AG09309 (cell line): ENCODE measurements at regions not wholly inside any gene's neighbourhood (a gene's known extent, or its start where the extent isn't known, plus 50 kb on each side); places are given as distances from the start of the nearest gene placed in this dataset.

ENCODE experiments used
- DNase-seq: peaks from one replicate; pipeline ENCODE4 v3.0.0-alpha.2; 2010; ENCODE audit warnings: low read depth
- H3K4me3 ChIP-seq: 2 replicates; pipeline ENCODE4 v1.5.1; 2011; ENCODE audit warnings: mild to moderate bottlenecking, low read depth, low read length, moderate library complexity; ENCODE audit not compliant: control insufficient read depth
- CTCF ChIP-seq: IDR thresholded peaks from 2 replicates; pipeline ENCODE4 v1.5.1; 2011; ENCODE audit warnings: mild to moderate bottlenecking, low read depth, low read length, inconsistent platforms; ENCODE audit not compliant: insufficient read depth, control insufficient read depth; ENCODE audit errors: missing control alignments

GRCh38 chr15:48032911-48033310 is 87.9 kb upstream of the SLC24A5 start:
- H3K4me3 ChIP-seq = no peak overlapping the region
- DNase-seq = no peak
- TF ChIP-seq CTCF = no peak

- H3K4me3 ChIP-seq = no peak overlapping the region
- TF ChIP-seq CTCF = no peak
- no peak for DNase-seq
Measured at GRCh38 chr15:48038221-48038620, 82.6 kb upstream of the SLC24A5 start.

GRCh38 chr15:48040166-48040817 is 80.5 kb upstream of the SLC24A5 start:
- peak; percentile 4 for DNase-seq
- H3K4me3 ChIP-seq = no peak overlapping the region
- TF ChIP-seq CTCF = no peak

- no peak for TF ChIP-seq CTCF
- DNase-seq = no peak
- no peak overlapping the region for H3K4me3 ChIP-seq
Measured at GRCh38 chr15:48041454-48041853, 79.3 kb upstream of the SLC24A5 start.

GRCh38 chr15:48046813-48047438 is 73.9 kb upstream of the SLC24A5 start:
- no peak for TF ChIP-seq CTCF
- no peak overlapping the region for H3K4me3 ChIP-seq
- no peak for DNase-seq

- no peak overlapping the region for H3K4me3 ChIP-seq
- no peak for DNase-seq
- TF ChIP-seq CTCF = no peak
Measured at GRCh38 chr15:48049736-48050135, 71.1 kb upstream of the SLC24A5 start.
